Peyer's patch (tissue), 4 donors: ENCODE measurements at regions not wholly inside any gene's neighbourhood (a gene's known extent, or its start where the extent isn't known, plus 50 kb on each side); places are given as distances from the start of the nearest gene placed in this dataset.
"Not testable (repeated sequence)": the region's sequence is repeated elsewhere in the genome, so short reads cannot be mapped to it uniquely, and the experiment has no call there.

ENCODE experiments used
- DNase-seq, 3 donors: peaks; one replicate each; pipeline ENCODE4 v3.0.0-alpha.2; 2017 to 2019
- H3K27ac ChIP-seq, 4 donors: fragments of 200-600 bp; sonication (generic); one replicate each; pipeline ENCODE4 v1.5.1; 2016 to 2019
- H3K27me3 ChIP-seq, 2 donors: fragments of 200-600 bp; sonication (generic); one replicate each; pipeline ENCODE4 v1.5.1; 2019
- H3K36me3 ChIP-seq, 3 donors: fragments of 200-600 bp; sonication (generic); one replicate each; pipeline ENCODE4 v1.5.1; 2016 to 2019
- H3K4me1 ChIP-seq, 4 donors: fragments of 200-600 bp; sonication (generic); one replicate each; pipeline ENCODE4 v1.5.1; 2016 to 2019
- H3K4me3 ChIP-seq, 4 donors: fragments of 200-600 bp; sonication (generic); 1 replicate in 3 of 4; 2 replicates in 1 of 4; pipeline ENCODE4 v1.5.1; 2016 to 2019; ENCODE audit warnings: mild to moderate bottlenecking in 1 of 4
- H3K9me3 ChIP-seq, 4 donors: fragments of 200-600 bp; sonication (generic); one replicate each; pipeline ENCODE4 v1.5.1; 2016 to 2019; ENCODE audit warnings: mild to moderate bottlenecking in 1 of 4
- POLR2A ChIP-seq, 2 donors: fragments of 450-650 bp; IDR thresholded peaks; one replicate each; pipeline ENCODE4 v1.5.1; 2017; ENCODE audit warnings: antibody characterized with exemption in 2 of 2, mild to moderate bottlenecking in 2 of 2, moderate library complexity in 2 of 2
- TF ChIP-seq, protein P1 (sequence below), 6 experiments: fragments of 450-650 bp in 4 of 6; fragments of 200-600 bp in 2 of 6; sonication (generic) in 1 of 6; IDR thresholded peaks; one replicate each; pipeline ENCODE4 v1.5.1; 2017 to 2019; ENCODE audit warnings: antibody characterized with exemption in 6 of 6, mild to moderate bottlenecking in 3 of 6, moderate library complexity in 1 of 6

DNA sequence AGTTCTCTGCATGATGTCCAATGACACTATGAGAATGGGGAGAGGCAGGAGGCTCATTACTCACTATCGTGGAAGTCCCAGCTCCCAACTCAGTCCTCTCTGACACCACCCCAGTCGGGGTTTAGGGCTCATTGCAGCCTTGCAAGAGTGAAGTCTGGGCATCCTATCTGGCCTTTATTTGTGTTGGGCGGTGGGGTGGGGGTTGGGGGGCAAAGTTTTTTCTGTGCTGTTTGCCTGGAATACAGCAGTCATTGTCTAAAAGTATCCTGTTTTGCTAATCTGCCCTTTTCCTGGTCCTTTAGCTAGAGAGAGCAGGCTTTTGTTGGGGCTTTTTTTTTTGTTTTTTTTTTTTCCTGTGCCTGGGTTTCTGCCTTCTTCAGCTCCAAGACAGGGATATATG is 174.2 kb downstream of the MYLK4 start:
- Histone ChIP-seq H3K27ac (no peak overlapping the region), H3K36me3 (no peaks in the 10 kb centered on the region), H3K27me3 (no peaks in the 10 kb centered on the region), H3K9me3 (no peaks in the 10 kb centered on the region), H3K4me1 (no peaks in the 10 kb centered on the region), H3K4me3 (no peak overlapping the region)
- TF ChIP-seq, protein P1, sequence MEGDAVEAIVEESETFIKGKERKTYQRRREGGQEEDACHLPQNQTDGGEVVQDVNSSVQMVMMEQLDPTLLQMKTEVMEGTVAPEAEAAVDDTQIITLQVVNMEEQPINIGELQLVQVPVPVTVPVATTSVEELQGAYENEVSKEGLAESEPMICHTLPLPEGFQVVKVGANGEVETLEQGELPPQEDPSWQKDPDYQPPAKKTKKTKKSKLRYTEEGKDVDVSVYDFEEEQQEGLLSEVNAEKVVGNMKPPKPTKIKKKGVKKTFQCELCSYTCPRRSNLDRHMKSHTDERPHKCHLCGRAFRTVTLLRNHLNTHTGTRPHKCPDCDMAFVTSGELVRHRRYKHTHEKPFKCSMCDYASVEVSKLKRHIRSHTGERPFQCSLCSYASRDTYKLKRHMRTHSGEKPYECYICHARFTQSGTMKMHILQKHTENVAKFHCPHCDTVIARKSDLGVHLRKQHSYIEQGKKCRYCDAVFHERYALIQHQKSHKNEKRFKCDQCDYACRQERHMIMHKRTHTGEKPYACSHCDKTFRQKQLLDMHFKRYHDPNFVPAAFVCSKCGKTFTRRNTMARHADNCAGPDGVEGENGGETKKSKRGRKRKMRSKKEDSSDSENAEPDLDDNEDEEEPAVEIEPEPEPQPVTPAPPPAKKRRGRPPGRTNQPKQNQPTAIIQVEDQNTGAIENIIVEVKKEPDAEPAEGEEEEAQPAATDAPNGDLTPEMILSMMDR (IDR thresholded peaks at IDR 0.05): no peak
- no peak for TF ChIP-seq POLR2A (IDR thresholded peaks at IDR 0.05)
- DNase-seq: no peak

DNA sequence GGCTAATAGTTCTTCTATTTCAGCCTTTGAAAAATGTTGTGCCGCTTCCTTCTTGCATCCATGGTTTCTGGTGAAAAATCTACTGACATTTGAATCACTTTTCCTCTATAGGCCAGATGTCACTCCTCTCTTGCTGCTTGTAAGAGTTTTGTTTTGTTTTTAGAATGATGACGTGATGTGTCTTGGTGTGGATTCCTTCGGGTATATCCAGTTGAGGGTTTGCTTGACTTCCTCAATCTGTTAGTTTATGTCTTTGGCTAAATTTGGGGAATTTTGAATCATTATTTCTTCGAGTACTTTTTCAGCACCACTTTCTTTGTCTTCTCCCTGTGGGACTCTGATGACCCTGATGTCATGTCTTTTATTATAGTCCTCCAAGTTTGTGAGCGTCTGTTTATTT is 175.5 kb downstream of the MYLK4 start:
- H3K36me3 ChIP-seq: no peaks in the 10 kb centered on the region
- no peaks in the 10 kb centered on the region for H3K9me3 ChIP-seq
- TF ChIP-seq POLR2A (IDR thresholded peaks at IDR 0.05): no peak
- TF ChIP-seq, protein P1 (IDR thresholded peaks at IDR 0.05): no peak
- no peaks in the 10 kb centered on the region for H3K27me3 ChIP-seq
- H3K4me3 ChIP-seq: no peak overlapping the region
- no peak for DNase-seq
- H3K4me1 ChIP-seq: no peaks in the 10 kb centered on the region
- no peak overlapping the region for H3K27ac ChIP-seq

DNA sequence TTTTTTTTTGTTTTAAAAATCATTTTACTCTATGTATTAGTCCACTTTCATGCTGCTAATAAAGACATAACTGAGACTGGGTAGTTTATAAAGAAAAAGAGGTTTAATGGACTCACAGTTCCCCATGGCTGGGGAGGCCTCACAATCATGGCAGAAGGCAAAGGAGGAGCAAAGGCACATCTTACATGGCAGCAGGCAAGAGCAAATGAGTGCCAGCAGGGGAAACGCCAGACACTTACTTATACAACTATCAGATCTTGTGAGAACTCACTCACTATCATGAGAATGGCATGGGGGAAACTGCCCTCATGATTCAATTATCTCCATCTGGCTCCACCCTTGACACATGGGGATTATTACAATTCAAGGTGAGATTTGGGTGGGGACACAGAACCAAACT is 181.3 kb downstream of the MYLK4 start:
- DNase-seq, H3K4me1 ChIP-seq, H3K9me3 ChIP-seq: not testable (repeated sequence)

DNA sequence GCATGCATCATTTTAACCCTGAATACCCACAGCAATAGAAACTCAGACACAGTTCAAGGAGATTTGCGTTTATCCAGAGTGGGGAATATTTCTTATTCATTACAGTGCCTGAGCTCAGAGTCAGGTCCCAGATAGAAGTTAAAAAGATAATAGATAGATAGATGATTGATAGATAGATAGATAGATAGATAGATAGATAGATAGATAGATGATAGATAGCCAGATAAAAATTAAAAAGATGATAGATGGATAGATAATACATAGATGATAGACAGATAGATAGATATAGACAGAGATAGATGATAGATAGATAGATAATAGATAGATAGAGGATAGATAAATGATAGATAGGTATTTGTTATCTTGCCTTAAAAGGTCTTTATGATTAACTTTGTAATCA is 184.7 kb downstream of the MYLK4 start:
- Histone ChIP-seq H3K27ac (no peak overlapping the region), H3K9me3 (no peaks in the 10 kb centered on the region), H3K4me3 (no peak overlapping the region), H3K36me3 (no peaks in the 10 kb centered on the region), H3K27me3 (no peaks in the 10 kb centered on the region), H3K4me1 (no peaks in the 10 kb centered on the region)
- TF ChIP-seq, protein P1 (IDR thresholded peaks at IDR 0.05): no peak
- no peak for TF ChIP-seq POLR2A (IDR thresholded peaks at IDR 0.05)
- no peak for DNase-seq

More for the DNA sequence above, 181.3 kb downstream of the MYLK4 start:
- H3K36me3 ChIP-seq, H3K4me3 ChIP-seq, H3K27me3 ChIP-seq, H3K27ac ChIP-seq: not testable (repeated sequence)

DNA sequence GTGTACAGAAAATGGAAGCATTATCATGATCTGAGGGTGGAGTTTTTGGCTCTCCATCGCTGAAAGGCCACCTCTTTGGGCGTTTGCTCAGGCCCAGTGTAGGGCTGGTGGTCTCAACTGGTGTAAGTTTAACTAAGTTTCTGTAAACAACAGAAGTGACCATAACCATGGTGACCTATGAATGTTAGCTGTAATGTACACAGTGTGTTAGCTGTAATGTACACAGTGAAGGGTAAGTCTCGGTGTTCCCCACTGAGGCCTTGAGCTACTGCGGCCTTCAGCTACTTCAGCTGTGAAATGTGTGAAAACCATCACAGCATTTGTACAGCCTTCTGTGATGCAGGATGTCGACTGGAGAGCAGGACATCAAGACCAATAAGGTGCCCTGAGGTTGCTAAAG is 185.2 kb downstream of the MYLK4 start:
- DNase-seq: no peak
- H3K4me1 ChIP-seq: no peaks in the 10 kb centered on the region
- H3K36me3 ChIP-seq: no peaks in the 10 kb centered on the region
- no peaks in the 10 kb centered on the region for H3K27me3 ChIP-seq
- no peaks in the 10 kb centered on the region for H3K9me3 ChIP-seq
- H3K27ac ChIP-seq: no peak overlapping the region
- no peak overlapping the region for H3K4me3 ChIP-seq
- no peak for TF ChIP-seq POLR2A (IDR thresholded peaks at IDR 0.05)
- TF ChIP-seq, protein P1 (IDR thresholded peaks at IDR 0.05): no peak

DNA sequence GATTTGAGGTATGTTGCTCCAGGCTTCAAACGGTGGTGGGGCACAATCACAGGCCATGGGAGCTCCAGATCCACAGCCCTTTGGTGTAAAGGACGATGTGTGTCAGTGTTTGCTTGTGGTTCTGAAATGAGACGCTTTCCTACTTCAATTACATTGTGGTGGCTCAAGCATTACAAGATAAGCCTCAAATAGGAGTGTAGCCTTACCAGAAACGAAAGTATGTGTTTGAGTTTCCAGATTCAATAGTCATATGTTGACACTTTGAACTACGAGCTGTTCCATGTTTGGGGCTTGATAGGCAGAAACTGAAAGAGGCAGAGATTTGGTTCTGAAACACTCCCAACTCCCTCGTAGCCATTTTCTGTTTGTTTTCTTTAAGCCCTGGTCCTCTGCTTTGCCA is 187.1 kb downstream of the MYLK4 start:
- no peak overlapping the region for H3K4me3 ChIP-seq
- no peaks in the 10 kb centered on the region for H3K27me3 ChIP-seq
- H3K27ac ChIP-seq: no peak overlapping the region
- no peak for DNase-seq
- no peaks in the 10 kb centered on the region for H3K9me3 ChIP-seq
- no peaks in the 10 kb centered on the region for H3K36me3 ChIP-seq
- TF ChIP-seq POLR2A (IDR thresholded peaks at IDR 0.05): no peak
- TF ChIP-seq, protein P1 (IDR thresholded peaks at IDR 0.05): no peak
- no peaks in the 10 kb centered on the region for H3K4me1 ChIP-seq
